Activated CD8-positive, alpha-beta memory T cell treated with anti-CD3 and anti-CD28 coated beads for 4 hours (primary cell): ENCODE measurements at regions not wholly inside any gene's neighbourhood (a gene's known extent, or its start where the extent isn't known, plus 50 kb on each side); places are given as distances from the start of the nearest gene placed in this dataset.

Source experiments
- DNase-seq, 2 donors: peaks; one replicate each; pipeline ENCODE4 v3.0.0-alpha.2; 2020; ENCODE audit warnings: low read depth in 2 of 2

DNA sequence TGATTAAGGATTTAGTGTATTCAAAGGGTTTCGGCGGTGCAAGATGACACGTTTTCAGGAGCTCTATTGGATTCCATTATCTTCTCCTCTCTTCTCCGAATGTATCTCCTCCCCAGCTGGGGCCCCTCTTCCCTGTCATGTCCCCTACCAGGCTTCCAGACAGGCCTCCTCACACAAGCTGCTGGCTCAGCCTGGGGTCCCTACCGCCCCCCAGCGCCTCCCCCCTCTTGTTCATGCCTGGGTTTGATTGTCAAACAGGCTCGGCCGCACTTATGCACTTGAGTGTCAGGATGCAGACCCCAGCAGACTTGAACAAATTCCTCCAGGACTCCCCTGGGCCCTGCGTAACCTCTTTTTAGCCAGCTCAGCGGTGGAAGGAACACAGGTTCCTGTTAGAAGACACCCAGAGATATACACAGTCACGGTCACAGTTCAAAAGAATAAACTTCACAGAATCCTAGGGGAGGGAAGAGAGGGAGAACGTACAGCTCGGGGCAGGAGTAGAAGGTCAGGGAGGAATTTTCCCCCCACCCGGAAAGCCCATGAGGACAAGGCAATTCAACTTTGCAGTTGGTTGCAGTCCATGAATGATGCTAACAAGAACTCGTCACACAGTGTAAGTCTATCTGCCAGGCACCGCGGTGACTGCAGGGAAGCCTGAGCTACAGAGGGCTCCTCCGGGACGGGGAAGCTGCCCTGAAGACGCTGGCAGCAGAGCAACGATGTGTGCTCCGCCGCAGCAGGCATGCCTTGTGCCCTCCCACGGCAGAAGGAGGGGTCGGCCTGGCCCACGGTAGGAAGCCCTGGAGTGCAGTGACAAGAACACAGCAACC is 560.0 kb downstream of the BNC2 start:
- DNase-seq: no peak

DNA sequence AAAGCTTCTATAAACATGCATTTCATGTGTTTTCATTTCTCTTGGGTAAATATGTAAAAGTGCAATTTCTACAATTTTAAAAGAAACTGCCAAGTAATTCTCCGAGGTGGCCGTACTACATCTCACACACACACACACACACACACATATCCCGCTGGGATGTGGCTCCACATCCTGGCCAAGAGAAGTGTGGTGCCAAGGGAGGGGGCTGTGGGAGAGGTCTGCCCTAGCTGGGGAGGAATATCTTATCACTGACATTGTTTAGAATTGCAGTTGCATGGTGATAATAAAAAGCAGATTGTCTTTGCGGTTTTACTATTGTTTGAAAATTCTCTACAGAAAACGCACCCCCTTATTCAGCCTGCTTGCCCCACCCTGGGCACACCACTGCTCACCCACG is 558.4 kb downstream of the BNC2 start:
- DNase-seq: no peak

DNA sequence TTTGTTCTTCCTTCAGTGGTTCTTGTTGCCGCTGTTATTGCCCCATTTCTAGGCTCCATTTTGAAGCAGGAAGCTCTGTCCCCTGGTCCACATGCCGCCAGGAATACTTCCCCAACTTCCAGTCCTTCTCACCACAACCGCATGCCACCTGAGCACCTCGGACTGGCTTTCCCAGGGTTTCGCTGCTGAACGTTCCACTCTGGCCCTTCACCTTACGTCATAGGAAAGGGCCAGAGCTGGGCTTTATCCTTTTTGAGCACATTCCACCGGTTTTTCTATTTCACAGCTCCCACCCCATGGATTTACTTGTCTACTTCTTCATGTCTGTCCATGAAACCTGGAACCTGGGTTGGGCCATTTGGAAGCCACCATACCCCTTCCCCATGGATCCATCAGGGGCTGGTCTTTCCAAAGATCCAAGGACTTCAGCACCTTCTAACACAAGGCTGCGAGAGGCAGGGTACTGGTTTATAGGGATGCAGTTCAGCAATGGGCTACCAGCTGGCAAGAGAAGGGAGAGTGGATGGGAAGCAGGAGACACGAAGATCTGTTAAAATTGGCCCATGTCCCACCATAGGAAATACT is 557.4 kb downstream of the BNC2 start:
- no peak for DNase-seq

DNA sequence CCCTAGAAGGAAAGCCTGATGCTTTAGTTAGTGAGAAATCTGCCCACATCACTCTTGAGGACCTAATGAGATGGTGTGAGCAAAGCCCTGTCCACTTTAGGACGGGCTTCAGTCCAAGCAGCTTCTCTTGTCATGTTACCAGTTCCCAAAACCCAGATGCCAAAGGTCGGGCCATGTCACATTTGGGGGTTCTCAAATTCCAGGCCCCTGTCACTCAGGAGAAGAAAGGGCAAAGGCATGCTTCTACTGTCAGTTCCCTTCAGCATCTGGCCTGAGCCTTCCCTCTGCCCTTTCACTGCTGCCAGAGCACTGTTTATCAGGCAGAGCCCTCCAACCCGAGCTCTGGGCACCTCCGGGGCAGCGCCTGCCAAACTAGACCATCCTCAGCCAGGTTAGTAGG is 556.0 kb downstream of the BNC2 start:
- no peak for DNase-seq

DNA sequence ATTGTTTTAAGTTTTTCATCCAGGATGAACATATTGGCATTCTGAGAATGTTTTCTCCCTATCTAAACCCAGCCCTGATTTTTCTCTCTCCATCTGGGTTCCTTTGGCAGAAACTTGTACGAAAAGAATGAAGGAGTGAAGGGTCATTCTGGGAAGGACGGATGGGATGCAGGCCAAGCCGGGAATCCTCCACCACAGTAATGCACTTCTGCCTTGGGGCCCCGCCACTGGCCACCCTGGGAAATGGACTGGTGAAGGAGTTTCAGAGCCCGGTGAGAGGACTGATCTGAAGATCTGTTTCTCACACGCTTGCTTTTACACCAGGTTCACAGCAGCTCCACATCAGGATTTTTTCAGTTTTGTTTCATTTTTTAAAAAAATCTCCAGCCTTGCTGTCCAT is 554.8 kb downstream of the BNC2 start:
- DNase-seq: no peak

DNA sequence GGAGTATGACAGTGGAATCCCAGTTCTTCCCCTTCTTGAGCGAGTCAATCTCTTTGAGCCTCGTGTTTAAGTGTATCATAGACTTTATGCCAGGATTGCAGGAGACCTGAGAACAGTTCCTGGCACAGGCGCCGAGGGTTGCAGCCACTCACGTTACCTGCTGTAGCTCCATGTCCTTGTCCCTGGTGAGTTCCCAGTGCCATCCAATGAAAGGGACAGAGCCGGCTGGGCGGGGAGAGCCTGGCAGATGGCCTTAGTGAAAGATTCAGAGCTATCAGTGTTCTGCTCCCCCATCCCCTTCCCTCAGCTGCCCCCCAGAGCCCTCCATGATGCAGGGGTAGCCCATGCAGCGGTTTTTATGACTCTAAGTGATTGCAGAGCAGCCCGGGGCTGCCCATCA is 554.0 kb downstream of the BNC2 start:
- DNase-seq: no peak

DNA sequence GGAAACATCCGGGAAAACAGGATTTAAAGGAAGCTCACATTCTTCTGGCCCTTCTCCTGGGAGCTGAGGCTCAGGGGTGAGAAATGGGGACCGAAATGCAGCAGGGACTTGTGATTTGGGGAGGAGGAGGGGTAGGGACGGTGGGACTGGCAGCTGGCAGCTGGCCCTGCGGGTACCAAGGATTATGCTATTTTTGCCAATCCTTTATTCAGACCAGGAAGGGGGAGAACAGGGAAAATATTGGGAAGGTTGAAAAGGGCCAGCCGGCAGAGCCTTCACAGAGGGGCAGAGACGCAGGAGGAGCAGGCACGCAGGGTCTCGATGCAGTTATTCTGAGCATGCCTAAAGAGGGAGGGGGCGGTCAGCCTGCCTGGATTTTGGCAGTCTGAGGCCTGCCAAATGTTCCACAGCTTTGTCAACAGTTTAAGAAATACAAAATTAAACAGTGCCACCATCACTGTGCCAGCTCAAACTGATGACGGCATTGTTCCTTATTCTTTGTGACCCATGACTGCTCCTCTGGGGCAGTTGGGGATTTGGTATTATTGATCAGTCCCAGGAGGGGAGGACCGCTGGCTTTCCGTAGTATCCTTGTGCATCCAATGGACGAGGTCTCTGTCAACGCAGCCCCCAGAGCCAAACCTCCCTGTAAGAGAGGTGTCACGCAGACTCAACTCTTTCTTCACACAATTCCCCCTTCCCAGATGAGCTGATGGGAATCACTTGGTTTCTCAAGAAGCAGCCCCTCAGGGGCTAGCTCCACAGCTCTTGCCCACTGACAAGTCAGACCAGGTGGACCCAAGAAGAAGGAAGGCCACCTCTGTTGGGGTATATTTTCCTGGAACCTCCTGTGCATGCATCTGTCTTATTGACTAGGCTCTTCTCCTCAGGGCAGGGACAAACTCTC is 553.3 kb downstream of the BNC2 start:
- no peak for DNase-seq

DNA sequence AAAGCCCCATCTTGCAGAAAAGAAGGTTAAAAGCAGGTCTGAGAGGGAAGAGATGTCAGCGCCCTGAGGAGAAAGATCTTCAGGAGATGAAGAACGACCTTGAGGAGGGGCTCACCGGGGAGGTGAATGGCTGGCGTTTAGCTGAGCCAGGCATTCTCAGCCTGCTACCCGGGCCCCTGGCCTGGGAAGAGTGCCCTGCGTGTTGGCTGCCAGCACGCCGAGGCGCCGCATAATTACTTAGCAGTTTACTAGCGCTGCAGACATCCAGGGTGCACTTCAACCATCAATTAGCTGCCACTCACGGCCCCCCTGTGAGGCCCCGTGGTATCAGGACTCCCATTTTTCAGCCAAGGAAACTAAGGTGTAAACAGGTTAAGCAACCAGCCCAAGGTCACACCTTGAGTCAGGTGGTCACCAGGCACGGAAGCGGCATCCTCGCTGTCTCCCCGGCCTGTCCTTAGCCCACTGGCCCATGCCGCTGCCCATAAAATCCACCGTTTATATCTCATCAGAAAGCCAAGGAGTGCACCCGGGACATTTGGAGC is 551.9 kb downstream of the BNC2 start:
- DNase-seq: no peak

DNA sequence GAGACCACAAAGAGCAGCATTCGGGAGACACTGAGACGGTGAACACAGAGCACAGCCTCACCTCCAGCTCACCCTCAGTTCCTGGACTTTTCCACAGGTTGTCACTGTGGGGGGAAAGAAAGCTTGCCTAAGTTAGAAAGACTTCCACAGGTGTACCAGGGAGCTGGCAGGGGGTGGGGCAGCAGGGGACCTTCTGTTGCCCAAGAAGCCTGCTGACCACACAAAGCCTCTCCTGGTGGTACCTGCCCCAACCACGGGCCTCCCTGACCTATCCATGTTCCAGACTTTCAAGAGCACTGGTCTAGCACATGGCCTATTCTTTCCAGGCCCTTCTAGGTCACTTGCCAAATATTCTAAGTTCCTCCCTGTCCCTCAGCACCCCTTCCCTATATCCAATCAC is 550.8 kb downstream of the BNC2 start:
- no peak for DNase-seq

DNA sequence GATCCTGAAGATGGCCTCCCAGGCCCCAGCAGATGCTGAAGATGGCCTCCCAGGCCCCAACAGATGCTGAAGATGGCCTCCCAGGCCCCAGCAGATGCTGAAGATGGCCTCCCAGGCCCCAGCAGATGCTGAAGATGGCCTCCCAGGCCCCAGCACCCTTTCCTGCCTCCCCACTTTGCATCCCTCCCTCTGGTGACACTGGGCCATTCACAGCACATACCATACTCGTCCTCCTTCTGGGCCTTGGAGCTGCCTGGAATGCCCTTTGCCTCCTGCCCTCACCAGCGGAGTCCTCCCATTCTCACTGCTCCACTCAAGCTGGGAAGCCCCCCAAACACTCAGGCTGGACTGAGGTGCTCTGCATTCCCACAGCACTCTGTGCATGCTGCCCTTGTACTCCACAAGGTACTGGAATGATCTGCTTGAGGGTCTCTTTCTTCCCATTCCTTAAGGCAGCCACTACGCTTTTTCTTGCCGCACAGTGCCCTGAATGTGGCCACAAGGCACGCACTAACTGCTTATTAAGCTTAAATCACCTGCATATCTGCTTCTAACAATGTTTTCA is 550.0 kb downstream of the BNC2 start:
- DNase-seq: no peak

DNA sequence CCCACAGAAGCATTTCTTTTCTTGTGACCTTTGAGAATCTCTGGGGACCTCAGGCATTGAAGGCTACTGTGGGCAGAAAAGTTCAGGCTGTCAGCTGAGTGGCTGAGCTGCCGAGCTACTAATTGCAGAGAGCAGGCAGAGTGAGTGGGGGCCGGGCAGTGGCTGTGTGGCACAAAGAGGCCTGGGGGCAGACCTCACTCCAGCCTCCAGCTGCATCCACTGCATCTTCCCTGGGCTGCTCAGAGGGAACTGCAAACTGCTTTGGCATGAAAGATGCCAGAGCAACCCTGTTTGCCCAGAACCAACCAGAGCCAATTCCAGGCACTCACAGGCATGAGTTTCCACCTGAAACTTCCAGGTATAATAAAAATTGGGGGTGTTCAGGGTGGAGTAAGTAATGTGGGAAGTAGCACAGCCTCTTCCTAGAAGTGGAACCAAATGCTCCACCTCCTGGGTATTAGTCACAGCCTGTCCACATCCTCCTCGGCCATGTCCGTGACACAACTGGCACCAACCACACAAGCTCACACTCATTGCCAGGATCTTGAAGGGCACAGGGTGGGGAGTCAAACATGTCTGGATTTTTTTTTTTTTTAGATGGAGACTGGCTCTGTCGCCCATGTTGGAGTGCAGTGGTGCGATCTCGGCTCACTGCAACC is 548.9 kb downstream of the BNC2 start:
- DNase-seq: no peak

DNA sequence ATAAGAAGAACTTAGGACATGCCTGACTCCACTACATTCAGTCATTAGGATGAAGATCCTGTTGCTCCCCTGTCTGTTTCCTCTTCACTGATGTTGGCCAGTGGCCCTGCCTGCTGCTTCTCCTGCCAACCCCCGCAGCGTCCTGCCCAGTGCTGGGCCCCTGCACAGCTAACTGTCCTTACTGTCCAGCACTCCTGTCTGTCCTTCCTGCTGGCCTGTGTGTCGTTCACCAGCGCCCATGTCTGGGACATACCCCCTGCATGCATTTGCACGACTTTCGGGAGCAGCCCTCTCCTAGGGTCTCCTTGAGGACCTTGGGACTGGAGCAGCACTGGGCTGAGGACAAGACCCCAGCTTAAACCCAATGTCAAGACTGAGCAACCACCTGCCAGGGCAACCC is 547.6 kb downstream of the BNC2 start:
- no peak for DNase-seq

DNA sequence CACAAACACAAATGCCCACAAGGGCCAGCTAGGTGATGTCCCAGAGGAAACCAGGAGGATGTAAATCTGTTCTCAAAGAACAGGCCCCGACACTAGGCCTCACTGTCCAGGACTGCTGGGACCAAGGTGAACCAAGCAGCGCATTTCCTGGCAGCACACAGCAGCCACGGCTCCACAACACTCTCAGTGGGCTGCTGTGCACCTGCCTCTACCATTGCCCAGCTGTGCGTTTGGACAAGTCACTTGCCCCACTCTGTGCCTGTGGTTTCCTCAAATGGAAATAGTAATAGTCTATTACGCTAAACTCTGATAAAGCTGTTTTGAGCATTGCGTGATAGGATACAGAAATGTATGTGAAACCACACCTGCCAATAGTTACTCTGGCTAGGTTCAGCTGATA is 544.5 kb downstream of the BNC2 start:
- DNase-seq: no peak

DNA sequence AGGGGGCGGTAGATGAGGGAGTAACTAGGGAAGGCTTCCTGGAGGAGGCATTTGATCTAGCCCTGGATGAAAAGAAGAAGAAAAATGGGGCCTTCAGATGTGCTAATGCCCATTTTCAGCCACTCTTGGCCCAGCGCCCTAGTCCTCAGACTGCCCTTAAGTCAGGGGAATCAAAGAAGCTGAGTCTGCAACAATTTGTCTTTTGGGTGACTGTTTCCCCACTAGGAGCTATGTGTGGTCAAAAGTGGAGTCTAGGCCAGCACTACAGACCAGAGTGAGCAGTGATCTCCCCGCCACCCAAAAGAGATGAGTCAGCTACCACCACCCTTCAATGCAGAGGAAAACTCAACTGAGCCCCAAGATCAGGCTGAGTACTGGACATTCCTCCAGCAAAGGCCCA is 542.1 kb downstream of the BNC2 start:
- no peak for DNase-seq

DNA sequence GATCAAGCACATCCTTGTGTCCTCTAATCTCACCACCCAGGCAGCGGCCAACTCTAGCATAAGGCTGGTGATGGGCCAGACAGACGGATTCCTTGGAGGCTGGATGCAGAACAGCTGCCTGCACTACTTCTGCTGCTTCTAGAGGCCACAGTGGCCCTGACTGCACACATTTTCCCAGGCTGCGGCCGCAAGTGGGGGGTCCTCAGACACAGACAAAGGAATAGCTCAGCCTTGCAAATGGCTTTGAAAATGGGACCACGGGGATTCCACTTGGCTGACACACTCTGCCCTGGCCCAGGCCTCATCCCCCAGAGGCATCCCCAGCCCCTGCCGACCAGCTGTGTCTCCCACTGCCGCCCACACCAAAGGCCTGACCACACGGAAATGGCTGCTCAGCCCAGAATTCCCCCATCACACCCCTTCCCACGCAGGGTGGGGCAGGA is 540.8 kb downstream of the BNC2 start:
- DNase-seq: no peak

DNA sequence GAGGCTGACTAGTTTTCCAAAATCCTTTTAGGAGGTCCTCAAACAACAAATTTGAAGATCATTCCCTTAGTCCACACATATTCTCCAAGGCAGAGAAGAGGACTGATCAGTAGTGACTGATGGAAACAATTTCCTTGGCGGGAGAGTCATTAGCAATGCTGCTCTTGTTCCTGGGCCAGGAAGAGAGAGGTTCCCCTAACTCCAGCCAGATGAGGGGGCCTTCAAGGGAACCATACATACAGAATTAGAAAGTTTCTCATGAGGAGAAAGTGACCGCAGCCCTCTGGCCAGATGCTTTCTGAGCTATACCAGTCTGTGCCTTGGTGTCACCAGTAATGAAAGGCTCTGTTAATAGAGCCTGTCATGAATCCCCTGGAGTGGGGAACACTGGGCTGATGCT is 539.4 kb downstream of the BNC2 start:
- DNase-seq: no peak

DNA sequence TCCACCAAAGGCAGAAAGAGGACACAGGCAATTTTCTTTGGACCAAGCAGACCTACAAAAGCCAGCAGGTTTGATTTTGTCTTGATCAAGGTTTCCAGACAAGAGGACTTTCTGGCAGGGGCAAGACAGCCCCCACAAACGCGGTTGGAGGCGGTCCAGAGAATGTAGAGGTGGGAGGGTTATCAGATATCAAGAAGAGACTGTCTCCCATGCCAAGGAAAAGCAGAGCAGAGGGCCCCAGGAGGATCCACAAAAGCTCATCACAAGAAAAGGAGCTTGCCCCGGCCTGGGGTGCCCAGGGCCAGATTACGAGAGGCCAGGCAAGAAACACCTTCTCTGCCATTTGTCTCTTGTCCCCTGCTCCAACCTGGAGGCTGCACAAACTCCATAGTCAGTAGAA is 538.9 kb downstream of the BNC2 start:
- no peak for DNase-seq

DNA sequence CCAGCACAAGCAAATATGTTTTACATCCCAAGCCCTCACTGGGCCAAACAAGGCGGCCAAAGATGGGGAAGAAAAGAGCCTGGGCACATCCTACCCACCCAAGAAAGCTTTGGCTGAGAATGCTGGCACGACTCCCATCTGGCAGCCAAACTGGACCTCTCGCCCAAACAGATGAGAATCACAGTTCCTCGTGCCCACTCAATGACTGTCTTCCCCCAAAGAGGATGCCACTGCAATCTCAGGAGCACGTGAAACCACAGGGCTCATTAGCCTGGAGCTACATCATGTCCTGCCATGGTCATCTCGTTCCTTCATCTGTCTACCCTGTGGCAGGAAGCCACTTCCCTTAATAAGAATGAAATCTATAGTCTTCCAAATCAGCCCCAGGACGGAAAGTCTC is 536.8 kb downstream of the BNC2 start:
- DNase-seq: no peak

DNA sequence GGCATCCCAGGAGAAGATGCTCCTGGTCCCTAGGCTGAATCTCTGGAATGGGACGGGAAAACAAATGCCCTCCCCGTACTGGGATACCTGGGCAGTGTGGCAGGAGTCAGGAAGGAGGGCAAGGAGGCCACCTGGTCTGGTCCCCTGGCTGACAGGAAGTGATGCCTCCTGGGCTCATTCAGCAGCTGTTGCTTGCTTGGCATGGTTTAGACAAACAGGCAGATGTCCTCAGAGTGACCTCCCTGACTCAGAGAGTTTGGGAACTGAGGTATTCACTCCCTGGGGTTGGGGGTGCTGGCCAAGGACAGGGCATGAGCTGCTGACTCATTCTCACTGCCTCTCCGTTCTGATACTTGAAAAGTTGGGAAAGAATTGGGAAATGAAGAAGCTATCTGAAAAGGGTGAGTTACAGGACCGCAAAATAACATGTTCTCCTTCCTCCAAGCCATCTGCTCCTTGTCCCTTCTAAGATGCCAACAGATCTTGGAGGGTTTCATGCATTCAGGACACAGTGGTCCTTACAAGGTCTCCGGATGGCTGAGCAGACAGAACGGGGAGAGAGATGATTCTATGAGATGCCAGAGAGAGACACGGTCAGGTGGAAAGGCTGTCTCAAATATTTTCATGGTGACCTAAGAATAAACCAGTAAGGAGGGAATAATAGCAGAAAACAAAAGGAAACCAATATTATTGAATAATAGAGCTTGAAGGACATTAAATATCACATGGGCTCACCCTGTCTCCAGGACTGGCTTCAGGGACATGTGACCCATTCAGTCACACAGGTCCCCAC is 534.5 kb downstream of the BNC2 start:
- no peak for DNase-seq

DNA sequence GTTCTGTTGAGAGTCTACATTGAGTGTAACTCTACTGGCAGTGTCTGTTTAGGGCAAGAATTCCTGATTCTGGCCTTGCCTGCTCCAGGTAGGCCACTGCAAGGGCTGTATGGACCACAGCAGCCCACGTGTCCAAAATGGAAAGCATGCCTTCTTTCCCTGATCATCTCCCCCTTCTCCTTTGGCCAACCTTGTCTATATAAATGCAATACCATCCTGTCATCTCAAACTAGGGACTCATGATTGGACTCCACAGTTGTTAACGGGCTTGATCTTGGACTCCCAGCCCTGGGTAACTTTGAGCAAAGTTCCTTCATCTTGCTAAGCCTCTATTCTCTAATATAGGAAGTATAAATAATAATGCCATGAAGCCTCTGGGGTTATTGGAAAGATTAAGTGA is 533.6 kb downstream of the BNC2 start:
- no peak for DNase-seq
